ENCODE measurements at regions not wholly inside any gene's neighbourhood (a gene's known extent, or its start where the extent isn't known, plus 50 kb on each side); places are given as distances from the start of the nearest gene placed in this dataset.
"Not testable (repeated sequence)": the region's sequence is repeated elsewhere in the genome, so short reads cannot be mapped to it uniquely, and the experiment has no call there.

GRCh38 chr11:134863294-134863693 lies 451.3 kb upstream of the B3GAT1 start:
- no peak for DNase-seq

- no peak for DNase-seq
Measured at GRCh38 chr11:134862587-134863195, 450.6 kb upstream of the B3GAT1 start.

DNA sequence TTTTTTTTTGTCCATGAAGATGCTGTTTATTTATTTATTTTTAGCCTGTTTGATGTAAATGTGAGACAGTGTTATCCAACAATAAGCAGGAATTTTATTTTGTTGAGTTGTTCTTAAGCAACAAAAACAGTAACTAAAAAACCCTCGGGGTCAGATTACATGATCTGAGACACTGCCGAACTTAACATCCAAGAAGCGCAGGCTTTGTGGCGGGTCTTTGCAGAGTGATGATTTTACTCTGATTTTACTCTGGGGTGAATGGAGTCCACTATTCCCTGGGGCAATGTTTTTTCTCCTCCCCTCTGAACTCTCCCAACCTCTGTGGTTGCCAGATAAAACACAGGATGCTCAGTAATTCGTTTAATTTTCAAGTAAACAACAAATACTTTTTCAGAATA lies 450.1 kb upstream of the B3GAT1 start:
- DNase-seq = no peak

DNA sequence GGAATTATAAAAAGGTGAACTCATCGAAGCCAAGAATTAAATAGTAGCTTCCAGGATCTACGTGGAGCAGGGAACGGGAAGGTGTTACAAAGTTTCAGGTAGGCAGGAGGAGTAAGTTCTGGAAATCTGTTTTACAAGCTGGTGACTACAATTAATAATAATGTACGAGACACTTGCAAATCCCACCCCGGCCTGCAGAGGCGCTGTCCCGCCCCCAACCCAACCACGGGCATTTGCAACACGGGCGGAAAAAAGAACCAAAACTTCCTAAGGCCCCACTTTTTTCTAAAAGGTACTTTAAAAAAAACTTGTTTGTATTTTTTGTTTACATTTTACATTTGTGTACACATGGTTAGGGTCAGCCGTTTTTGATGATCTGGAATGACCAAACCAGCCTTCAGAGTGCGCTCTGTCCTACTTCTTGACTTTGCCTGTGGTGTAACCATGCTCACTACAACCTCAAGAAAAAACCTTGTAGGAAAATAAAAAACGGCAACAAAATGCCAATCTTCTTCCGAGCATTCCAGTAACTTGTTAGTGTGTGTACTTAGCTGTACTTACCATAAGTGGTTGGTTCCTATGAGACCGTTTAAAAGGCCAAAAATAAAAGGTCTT lies 449.6 kb upstream of the B3GAT1 start:
- DNase-seq = no peak

DNA sequence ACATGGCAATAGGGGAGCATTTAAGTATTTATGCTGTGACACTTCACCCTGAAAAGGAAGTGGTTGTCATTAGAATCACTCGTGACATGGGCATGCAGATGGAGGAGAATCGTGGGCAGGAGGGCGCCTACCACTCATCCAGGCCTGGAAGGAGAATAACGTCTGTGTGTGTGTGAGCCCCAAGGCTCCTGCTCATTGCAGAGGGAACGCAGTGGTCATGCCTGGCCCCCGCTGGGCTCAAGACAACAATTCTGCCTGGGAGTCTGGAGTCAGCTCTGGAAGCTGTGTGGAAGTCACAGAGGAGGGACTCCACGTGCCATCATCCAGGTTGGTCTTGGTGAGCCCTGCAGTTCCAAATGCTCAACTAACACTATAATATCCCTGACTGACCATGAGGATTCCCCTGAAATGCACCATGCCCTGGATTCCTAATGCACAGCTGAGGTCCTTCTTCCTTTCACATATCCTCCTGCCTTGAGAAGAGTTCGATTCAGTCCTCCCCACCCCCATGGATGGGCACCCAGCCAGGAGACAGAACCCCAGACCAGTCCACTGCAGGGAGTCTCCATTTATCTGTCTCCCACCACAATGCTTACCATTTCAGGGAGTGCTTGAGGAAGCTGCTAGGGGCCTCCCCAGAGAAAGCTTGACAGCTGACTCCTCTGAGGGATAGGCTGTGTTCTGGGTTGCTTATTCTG lies 446.9 kb upstream of the B3GAT1 start:
- DNase-seq = no peak

DNA sequence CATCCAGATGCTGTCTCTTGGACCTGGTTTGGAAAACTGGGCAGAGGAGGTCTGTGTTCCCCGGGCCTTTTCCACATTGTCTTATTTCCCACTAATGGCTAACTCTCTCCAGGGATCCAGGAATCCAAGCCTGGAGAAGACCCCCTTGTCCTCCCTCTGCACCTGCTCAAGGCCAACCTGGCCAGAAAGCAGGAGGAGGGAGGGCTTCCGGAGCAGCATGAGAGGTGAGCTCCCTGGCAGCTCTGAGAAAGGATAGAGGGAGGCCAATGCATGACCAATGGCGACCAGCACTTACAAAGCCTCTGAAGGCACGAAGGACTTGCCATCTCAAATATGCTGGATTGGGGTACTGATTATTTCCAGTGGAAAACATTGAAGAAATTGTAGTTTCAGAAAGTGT lies 445.0 kb upstream of the B3GAT1 start:
- no peak for DNase-seq

GRCh38 chr11:134856056-134856971 lies 444.3 kb upstream of the B3GAT1 start:
- DNase-seq = no peak

GRCh38 chr11:134853992-134854991 lies 442.2 kb upstream of the B3GAT1 start:
- DNase-seq = no peak

GRCh38 chr11:134851503-134852224 lies 439.6 kb upstream of the B3GAT1 start:
- not testable (repeated sequence) for DNase-seq

DNA sequence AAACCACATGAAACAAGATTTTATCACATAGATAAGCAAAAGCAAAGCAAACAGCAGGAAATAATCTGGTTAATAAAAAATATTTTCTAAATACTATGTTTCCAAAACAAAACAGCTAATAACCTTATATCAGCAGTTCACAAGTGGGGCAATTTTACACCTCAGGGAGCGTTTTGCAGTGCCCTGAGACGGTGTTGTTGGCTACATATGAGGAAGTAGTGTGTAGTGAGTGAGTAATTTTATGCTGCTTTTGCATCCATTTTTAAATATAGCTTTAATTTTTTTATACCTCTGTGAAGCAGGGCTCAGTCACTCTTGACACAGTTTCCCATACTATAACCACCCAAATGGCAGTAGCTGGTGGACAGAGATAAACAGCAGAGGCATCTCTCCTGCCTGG lies 438.5 kb upstream of the B3GAT1 start:
- no peak for DNase-seq

GRCh38 chr11:134849833-134850232 lies 437.8 kb upstream of the B3GAT1 start:
- DNase-seq = no peak

DNA sequence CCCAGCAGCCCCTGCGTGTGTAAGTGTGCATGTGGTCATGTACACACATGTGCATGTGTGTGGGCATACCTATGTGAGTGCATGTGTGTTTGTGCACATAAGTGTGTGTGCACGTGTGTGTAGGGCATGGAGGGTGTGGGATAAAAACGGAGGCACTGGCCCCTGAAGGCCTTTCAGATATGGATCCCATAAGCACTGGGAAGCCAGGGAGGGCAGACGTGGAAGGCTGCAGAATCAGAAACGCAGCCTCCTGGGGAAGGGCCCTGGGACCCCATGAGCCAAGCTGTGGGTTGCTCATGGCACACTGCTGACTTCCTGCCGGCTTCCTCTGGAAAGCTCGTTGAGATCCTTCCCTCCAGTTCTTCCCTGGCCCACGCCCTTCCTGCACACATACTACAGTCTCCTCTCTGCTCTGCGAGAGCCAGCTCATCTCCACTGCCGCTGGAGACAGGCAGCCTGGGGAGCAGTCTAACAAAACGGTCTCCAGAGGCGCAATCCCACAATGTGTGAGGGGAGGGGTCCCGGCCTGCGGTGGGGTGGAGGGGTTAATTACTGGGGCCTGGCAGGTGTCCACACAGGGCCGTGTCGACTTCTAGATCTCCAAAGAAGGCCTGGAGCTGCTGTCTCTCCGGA lies 435.2 kb upstream of the B3GAT1 start:
- DNase-seq = no peak

DNA sequence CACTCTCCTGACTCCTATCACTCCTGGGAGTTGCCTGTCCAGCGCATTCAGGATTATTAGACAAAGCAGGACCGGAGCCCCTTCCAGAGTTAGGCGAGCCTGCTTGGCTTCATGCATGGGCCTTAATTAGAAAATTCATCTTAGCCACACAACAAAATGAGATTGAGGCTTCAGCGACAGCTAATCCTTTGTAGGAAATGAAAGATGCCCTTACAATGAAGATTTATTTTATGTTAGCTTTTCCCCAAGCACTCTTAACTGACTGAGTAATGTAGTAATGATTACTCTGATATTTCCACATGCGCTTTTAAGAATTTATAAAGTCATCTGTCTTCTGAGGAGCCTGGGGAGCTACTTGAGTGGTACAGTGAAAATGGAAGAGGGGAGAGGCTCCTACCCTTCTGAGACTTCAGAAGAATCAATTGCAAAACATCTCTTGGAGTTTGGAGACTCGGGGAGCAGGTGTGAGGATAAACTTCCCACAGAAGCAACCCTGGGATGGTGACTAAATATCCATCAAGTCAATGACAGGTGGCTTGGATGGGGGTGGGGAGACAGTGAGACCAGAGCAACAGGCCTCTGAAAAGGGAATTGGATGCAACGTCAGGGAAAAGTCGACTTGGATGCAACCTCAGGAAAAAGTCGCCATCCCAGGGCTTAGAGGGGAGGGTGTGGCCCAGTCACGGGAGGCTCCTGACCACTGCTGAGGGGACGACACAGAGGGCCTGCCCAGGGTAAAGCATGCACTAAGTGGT lies 434.5 kb upstream of the B3GAT1 start:
- no peak for DNase-seq

DNA sequence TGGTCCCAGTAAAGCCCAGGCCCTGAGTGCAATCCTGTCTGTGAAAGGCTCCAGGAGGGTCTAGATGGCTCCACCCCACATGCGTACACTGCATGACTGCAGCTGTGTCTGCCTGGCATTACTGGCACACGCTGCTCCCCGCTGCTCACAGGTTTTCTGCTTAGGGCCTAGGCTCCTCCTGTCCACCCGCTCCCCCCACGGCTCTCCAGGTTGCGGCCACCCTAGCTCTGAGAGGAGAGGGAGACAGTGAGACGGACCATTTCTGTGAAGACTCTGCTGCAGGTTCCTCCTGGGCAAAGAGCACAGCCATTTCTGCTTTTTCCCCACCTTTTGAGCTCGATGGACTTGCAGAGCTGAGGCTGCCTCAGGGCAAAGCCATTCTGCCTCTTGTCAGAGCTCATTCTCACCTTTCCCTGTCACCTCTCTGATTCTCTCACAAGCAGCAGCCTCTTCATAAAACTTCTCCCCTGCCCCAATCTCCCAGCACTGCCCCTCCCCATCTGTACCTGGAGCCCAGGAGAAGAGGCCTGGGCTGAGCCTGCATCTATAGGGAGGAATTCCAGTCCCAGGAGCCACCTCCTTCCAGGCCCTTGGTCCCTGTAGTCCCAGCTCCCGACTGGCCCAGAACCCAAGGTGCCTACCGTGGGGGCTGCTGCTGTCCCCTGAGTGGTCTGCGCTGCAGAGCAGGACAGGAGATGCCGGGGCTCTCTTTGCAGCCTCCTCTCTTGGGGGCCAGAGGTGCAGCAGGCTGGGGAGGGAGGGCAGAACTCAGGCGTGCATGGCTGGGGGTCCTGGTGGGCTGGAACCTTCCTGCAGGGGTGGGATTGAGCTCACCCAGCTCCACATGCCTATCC lies 433.7 kb upstream of the B3GAT1 start:
- no peak for DNase-seq

- no peak for DNase-seq
Measured at GRCh38 chr11:134844838-134845237, 432.8 kb upstream of the B3GAT1 start.

DNA sequence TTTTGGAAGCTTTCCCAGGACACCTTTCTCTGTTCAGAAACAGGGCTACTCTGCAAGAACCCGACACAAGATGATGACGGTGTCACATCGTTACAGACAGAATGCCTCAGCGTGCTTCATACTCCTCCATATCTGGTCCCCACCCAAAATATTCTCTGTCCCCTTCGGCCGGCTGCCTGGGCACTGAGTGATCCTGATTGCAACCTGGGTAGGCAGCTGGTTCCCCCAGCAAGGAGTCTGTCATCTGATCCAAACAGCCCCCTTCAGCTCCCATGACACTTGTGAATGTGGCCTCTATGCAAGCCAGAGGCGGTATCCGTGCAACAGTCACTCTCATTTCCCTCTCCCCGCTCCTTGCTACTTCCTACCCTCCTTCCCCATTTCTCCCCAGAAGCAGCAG lies 431.7 kb upstream of the B3GAT1 start:
- DNase-seq = no peak

DNA sequence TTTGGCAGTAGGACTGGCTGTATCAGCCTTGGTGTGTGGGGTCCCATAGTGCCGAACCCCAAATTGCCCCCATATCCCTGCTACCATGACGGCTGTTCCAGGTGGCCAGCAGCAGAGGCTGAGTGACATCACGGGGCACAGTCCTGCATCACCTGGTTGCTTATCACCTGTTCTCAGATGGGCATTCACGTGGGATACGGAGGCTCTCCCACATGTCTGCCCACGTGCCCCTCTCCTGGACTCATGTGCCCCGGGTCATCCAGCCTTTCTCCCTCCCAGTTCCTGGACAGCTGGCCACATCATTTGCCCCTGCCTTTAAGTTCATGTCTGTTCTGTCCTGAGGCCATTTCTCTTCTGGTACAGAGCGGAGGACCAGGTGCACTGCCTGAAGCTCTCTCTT lies 431.0 kb upstream of the B3GAT1 start:
- no peak for DNase-seq

- DNase-seq = no peak
Measured at GRCh38 chr11:134841972-134842371, 429.9 kb upstream of the B3GAT1 start.

- DNase-seq = no peak
Measured at GRCh38 chr11:134841411-134841810, 429.4 kb upstream of the B3GAT1 start.
